ENCODE measurements at regions not wholly inside any gene's neighbourhood (a gene's known extent, or its start where the extent isn't known, plus 50 kb on each side); places are given as distances from the start of the nearest gene placed in this dataset.
"Not testable (repeated sequence)": the region's sequence is repeated elsewhere in the genome, so short reads cannot be mapped to it uniquely, and the experiment has no call there.

GRCh38 chr18:78505851-78506461 lies 473.7 kb upstream of the SALL3 start:
- Histone ChIP-seq H3K27me3 (ENCODE audit: control insufficient read depth, insufficient read depth, low read length) (no peaks in the 10 kb centered on the region), H3K4me3 (ENCODE audit: low read depth, low read length) (no peak overlapping the region), H3K36me3 (ENCODE audit: control insufficient read depth, insufficient read depth, low read length) (no peaks in the 10 kb centered on the region)
- TF ChIP-seq, protein P1, sequence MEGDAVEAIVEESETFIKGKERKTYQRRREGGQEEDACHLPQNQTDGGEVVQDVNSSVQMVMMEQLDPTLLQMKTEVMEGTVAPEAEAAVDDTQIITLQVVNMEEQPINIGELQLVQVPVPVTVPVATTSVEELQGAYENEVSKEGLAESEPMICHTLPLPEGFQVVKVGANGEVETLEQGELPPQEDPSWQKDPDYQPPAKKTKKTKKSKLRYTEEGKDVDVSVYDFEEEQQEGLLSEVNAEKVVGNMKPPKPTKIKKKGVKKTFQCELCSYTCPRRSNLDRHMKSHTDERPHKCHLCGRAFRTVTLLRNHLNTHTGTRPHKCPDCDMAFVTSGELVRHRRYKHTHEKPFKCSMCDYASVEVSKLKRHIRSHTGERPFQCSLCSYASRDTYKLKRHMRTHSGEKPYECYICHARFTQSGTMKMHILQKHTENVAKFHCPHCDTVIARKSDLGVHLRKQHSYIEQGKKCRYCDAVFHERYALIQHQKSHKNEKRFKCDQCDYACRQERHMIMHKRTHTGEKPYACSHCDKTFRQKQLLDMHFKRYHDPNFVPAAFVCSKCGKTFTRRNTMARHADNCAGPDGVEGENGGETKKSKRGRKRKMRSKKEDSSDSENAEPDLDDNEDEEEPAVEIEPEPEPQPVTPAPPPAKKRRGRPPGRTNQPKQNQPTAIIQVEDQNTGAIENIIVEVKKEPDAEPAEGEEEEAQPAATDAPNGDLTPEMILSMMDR (IDR thresholded peaks at IDR 0.05; ENCODE audit: insufficient read depth, low read depth, low read length) = no peak
- no peak for DNase-seq (ENCODE audit: low read depth)
- ChIA-PET POLR2A (no interaction called here), CTCF (no interaction called here)

GRCh38 chr18:78507217-78507616 lies 472.4 kb upstream of the SALL3 start:
- POLR2A ChIA-PET = no interaction called here
- DNase-seq (ENCODE audit: low read depth) = no peak
- H3K36me3 ChIP-seq (ENCODE audit: control insufficient read depth, insufficient read depth, low read length) = no peaks in the 10 kb centered on the region
- no peak overlapping the region for H3K4me3 ChIP-seq (ENCODE audit: low read depth, low read length)
- TF ChIP-seq, protein P1 (IDR thresholded peaks at IDR 0.05; ENCODE audit: insufficient read depth, low read depth, low read length) = no peak
- CTCF ChIA-PET = no interaction called here
- H3K27me3 ChIP-seq (ENCODE audit: control insufficient read depth, insufficient read depth, low read length) = no peaks in the 10 kb centered on the region

GRCh38 chr18:78508228-78508824 lies 471.3 kb upstream of the SALL3 start:
- DNase-seq (ENCODE audit: low read depth); H3K4me3 ChIP-seq (ENCODE audit: low read depth, low read length); POLR2A ChIA-PET; H3K27me3 ChIP-seq (ENCODE audit: control insufficient read depth, insufficient read depth, low read length); H3K36me3 ChIP-seq (ENCODE audit: control insufficient read depth, insufficient read depth, low read length); CTCF ChIA-PET: not testable (repeated sequence)

GRCh38 chr18:78510091-78510490 lies 469.5 kb upstream of the SALL3 start:
- no peaks in the 10 kb centered on the region for H3K36me3 ChIP-seq (ENCODE audit: control insufficient read depth, insufficient read depth, low read length)
- TF ChIP-seq, protein P1 (IDR thresholded peaks at IDR 0.05; ENCODE audit: insufficient read depth, low read depth, low read length) = no peak
- H3K4me3 ChIP-seq (ENCODE audit: low read depth, low read length) = no peak overlapping the region
- ChIA-PET POLR2A (no interaction called here), CTCF (no interaction called here)
- DNase-seq (ENCODE audit: low read depth) = no peak
- H3K27me3 ChIP-seq (ENCODE audit: control insufficient read depth, insufficient read depth, low read length) = no peaks in the 10 kb centered on the region

- TF ChIP-seq, protein P1 (IDR thresholded peaks at IDR 0.05; ENCODE audit: insufficient read depth, low read depth, low read length) = no peak
- Histone ChIP-seq H3K27me3 (ENCODE audit: control insufficient read depth, insufficient read depth, low read length) (no peaks in the 10 kb centered on the region), H3K4me3 (ENCODE audit: low read depth, low read length) (no peak overlapping the region), H3K36me3 (ENCODE audit: control insufficient read depth, insufficient read depth, low read length) (no peaks in the 10 kb centered on the region)
- POLR2A ChIA-PET = no interaction called here
- no peak for DNase-seq (ENCODE audit: low read depth)
- CTCF ChIA-PET = no interaction called here
These were observed 469.0 kb upstream of the SALL3 start for GRCh38 chr18:78510636-78511035.
